HEK293 (cell line): ENCODE measurements at regions not wholly inside any gene's neighbourhood (a gene's known extent, or its start where the extent isn't known, plus 50 kb on each side); places are given as distances from the start of the nearest gene placed in this dataset.

Source experiments
- CTCF ChIA-PET: fragments of 350-600 bp; formaldehyde crosslinking; extraction: SDS; loops from one replicate; lab custom pipeline; 2021; ENCODE audit warnings: antibody characterized with exemption; lab: Yijun Ruan, JAX
- POLR2A ChIA-PET: fragments of 300-600 bp; formaldehyde crosslinking; extraction: SDS; loops from one replicate; lab custom pipeline; 2020; ENCODE audit warnings: antibody characterized with exemption, inconsistent platforms; lab: Yijun Ruan, JAX
- H3K27ac ChIP-seq: fragments of 200-500 bp; sonication (Bioruptor generic); 2 replicates; pipeline ENCODE4 v1.5.1; 2014; ENCODE audit warnings: low read depth, low read length, control low read depth, inconsistent platforms; ENCODE audit errors: extremely low read depth
- H3K36me3 ChIP-seq, 2 experiments: fragments of 200-500 bp in 1 of 2; sonication (Bioruptor generic) in 1 of 2; 1 replicate in 1 of 2; 2 replicates in 1 of 2; pipeline ENCODE4 v1.5.1; 2014 to 2017; ENCODE audit warnings: inconsistent platforms in 2 of 2, low read length in 2 of 2; ENCODE audit not compliant: control insufficient read depth in 2 of 2, insufficient read depth in 1 of 2
- H3K4me1 ChIP-seq: fragments of 200-500 bp; sonication (Bioruptor generic); 2 replicates; pipeline ENCODE4 v1.5.1; 2014; ENCODE audit warnings: mild to moderate bottlenecking, low read length, inconsistent platforms; ENCODE audit not compliant: control insufficient read depth, insufficient read depth
- H3K4me3 ChIP-seq: 2 replicates; pipeline ENCODE4 v1.5.1; 2011; ENCODE audit warnings: low read depth, mild to moderate bottlenecking, control low read depth, low read length, moderate library complexity
- H3K9me3 ChIP-seq: fragments of 200-500 bp; sonication (Bioruptor generic); 2 replicates; pipeline ENCODE4 v1.5.1; 2014; ENCODE audit warnings: low read depth, low read length, inconsistent platforms; ENCODE audit not compliant: control insufficient read depth, insufficient read depth
- BCL11B ChIP-seq: fragments of 450-650 bp; formaldehyde crosslinking; IDR thresholded peaks from 2 replicates; pipeline ENCODE4 v1.5.1; 2016; ENCODE audit warnings: low read depth, missing biosample characterization, missing genetic modification characterization
- FEZF1 ChIP-seq: fragments of 450-650 bp; formaldehyde crosslinking; IDR thresholded peaks from 2 replicates; pipeline ENCODE4 v1.5.1; 2016; ENCODE audit warnings: missing biosample characterization, missing genetic modification characterization
- MEIS1 ChIP-seq: sonication (generic); formaldehyde crosslinking; IDR thresholded peaks from 2 replicates; pipeline ENCODE4 v1.8.1; 2022; ENCODE audit warnings: missing genetic modification reagents, mild to moderate bottlenecking, borderline replicate concordance
- PRDM10 ChIP-seq: fragments of 450-650 bp; formaldehyde crosslinking; IDR thresholded peaks from 2 replicates; pipeline ENCODE4 v1.5.1; 2016; ENCODE audit warnings: missing biosample characterization, missing genetic modification characterization
- RBAK ChIP-seq: fragments of 450-650 bp; formaldehyde crosslinking; IDR thresholded peaks from 2 replicates; pipeline ENCODE4 v1.5.1; 2016; ENCODE audit warnings: missing biosample characterization, missing genetic modification characterization
- SCRT1 ChIP-seq: fragments of 450-650 bp; formaldehyde crosslinking; IDR thresholded peaks from 2 replicates; pipeline ENCODE4 v1.5.1; 2016; ENCODE audit warnings: missing biosample characterization, missing genetic modification characterization, borderline replicate concordance
- SP7 ChIP-seq: fragments of 450-650 bp; formaldehyde crosslinking; IDR thresholded peaks from 2 replicates; pipeline ENCODE4 v1.5.1; 2016; ENCODE audit warnings: missing biosample characterization, missing genetic modification characterization
- WT1 ChIP-seq: fragments of 450-650 bp; formaldehyde crosslinking; IDR thresholded peaks from 2 replicates; pipeline ENCODE4 v1.5.1; 2016; ENCODE audit warnings: missing biosample characterization, missing genetic modification characterization
- ZEB2 ChIP-seq: fragments of 450-650 bp; formaldehyde crosslinking; IDR thresholded peaks from 2 replicates; pipeline ENCODE4 v1.5.1; 2016; ENCODE audit warnings: missing biosample characterization, missing genetic modification characterization
- ZFP69B ChIP-seq: fragments of 450-650 bp; formaldehyde crosslinking; IDR thresholded peaks from 2 replicates; pipeline ENCODE4 v1.5.1; 2016; ENCODE audit warnings: missing biosample characterization, missing genetic modification characterization
- ZNF114 ChIP-seq: fragments of 450-650 bp; formaldehyde crosslinking; IDR thresholded peaks from 2 replicates; pipeline ENCODE4 v1.5.0; 2017; ENCODE audit warnings: missing biosample characterization, missing genetic modification characterization
- ZNF184 ChIP-seq: fragments of 450-650 bp; IDR thresholded peaks from 2 replicates; pipeline ENCODE4 v1.5.1; 2018; ENCODE audit warnings: missing biosample characterization, mild to moderate bottlenecking, missing genetic modification characterization
- ZNF202 ChIP-seq: fragments of 450-650 bp; formaldehyde crosslinking; IDR thresholded peaks from 2 replicates; pipeline ENCODE4 v1.5.1; 2016; ENCODE audit warnings: missing biosample characterization, missing genetic modification characterization, borderline replicate concordance
- ZNF280D ChIP-seq: fragments of 450-650 bp; formaldehyde crosslinking; IDR thresholded peaks from 2 replicates; pipeline ENCODE4 v1.5.1; 2016; ENCODE audit warnings: missing biosample characterization, missing genetic modification characterization
- ZNF488 ChIP-seq: fragments of 450-650 bp; formaldehyde crosslinking; IDR thresholded peaks from 2 replicates; pipeline ENCODE4 v1.5.1; 2016; ENCODE audit warnings: missing biosample characterization, missing genetic modification characterization
- ZNF501 ChIP-seq: fragments of 450-650 bp; formaldehyde crosslinking; IDR thresholded peaks from 2 replicates; pipeline ENCODE4 v1.5.1; 2016; ENCODE audit warnings: missing biosample characterization, missing genetic modification characterization
- ZNF580 ChIP-seq: fragments of 450-650 bp; formaldehyde crosslinking; IDR thresholded peaks from 2 replicates; pipeline ENCODE4 v1.5.1; 2016; ENCODE audit warnings: missing biosample characterization, missing genetic modification characterization
- ZNF600 ChIP-seq: fragments of 450-650 bp; formaldehyde crosslinking; IDR thresholded peaks from 2 replicates; pipeline ENCODE4 v1.5.1; 2016; ENCODE audit warnings: missing biosample characterization, missing genetic modification characterization
- ZNF629 ChIP-seq: fragments of 450-650 bp; formaldehyde crosslinking; IDR thresholded peaks from 2 replicates; pipeline ENCODE4 v1.5.1; 2017; ENCODE audit warnings: missing biosample characterization, missing genetic modification characterization
- ZSCAN4 ChIP-seq: fragments of 450-650 bp; formaldehyde crosslinking; IDR thresholded peaks from 2 replicates; pipeline ENCODE4 v1.5.1; 2017; ENCODE audit warnings: missing biosample characterization, missing genetic modification characterization

GRCh38 chr10:10847387-10847786, 170.3 kb upstream of the CELF2 start:
- H3K9me3 ChIP-seq, result no peaks in the 10 kb centered on the region
- ChIA-PET POLR2A (no interaction called here), CTCF (interaction anchor here (1.3 kb wide), 1 partner anchor 9 kb away, joined by 3 read pairs; no protein-coding TSS in a partner anchor)
- no peak overlapping the region for H3K27ac ChIP-seq
- H3K4me1 ChIP-seq, result no peaks in the 10 kb centered on the region
- TF ChIP-seq FEZF1 (tag by site-specific recombination) (no peak), ZNF600 (tag by site-specific recombination) (no peak), ZSCAN4 (tag by site-specific recombination) (no peak), PRDM10 (tag by site-specific recombination) (no peak), ZNF280D (tag by site-specific recombination) (no peak), BCL11B (no peak), ZNF202 (tag by site-specific recombination) (no peak), ZNF184 (tag by site-specific recombination) (no peak), SCRT1 (no peak), ZEB2 (tag by site-specific recombination) (no peak), WT1 (tag by site-specific recombination) (no peak), SP7 (tag by site-specific recombination) (no peak), ZNF114 (tag by site-specific recombination) (no peak), ZFP69B (tag by site-specific recombination) (no peak), ZNF501 (tag by site-specific recombination) (no peak), ZNF580 (tag by site-specific recombination) (no peak), RBAK (tag by site-specific recombination) (no peak), ZNF488 (tag by site-specific recombination) (no peak), MEIS1 (no peak), ZNF629 (tag by site-specific recombination) (no peak)
- H3K36me3 ChIP-seq, result no peaks in the 10 kb centered on the region
- H3K4me3 ChIP-seq, result no peak overlapping the region
